ENCODE measurements at regions not wholly inside any gene's neighbourhood (a gene's known extent, or its start where the extent isn't known, plus 50 kb on each side); places are given as distances from the start of the nearest gene placed in this dataset.
A peak's percentile ranks its signal among the peaks of the same experiment; 100 is the strongest.

DNA sequence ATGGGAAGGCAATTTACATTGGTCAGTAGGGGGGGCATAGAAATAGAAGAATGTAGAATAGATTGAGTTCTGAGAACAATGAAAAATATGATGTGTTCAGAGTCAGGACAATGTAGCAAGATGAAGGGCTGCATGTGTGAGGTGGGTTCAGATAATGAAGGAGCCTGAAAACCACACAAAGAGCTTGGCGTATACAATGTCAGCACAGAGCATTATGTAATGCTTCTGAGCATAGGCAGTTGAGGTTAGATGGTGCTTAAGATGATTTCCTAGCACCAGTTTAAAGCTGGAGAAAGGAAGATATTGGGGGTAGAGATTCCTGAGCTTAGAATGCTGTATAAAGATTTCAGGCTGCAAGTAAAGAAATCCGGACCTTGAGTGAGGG, 202.0 kb upstream of the SNX7 start:
- Histone ChIP-seq H3K79me2 (ENCODE audit: control insufficient read depth, insufficient read depth, low read length, unreplicated experiment) (no peaks in the 10 kb centered on the region), H2AFZ (ENCODE audit: low read length, unreplicated experiment) (no peak overlapping the region), H3K4me3 (ENCODE audit: low read depth, low read length) (no peak overlapping the region), H3K36me3 (ENCODE audit: insufficient read depth, low read length) (no peaks in the 10 kb centered on the region), H3K27me3 (ENCODE audit: insufficient read depth, low read length) (no peaks in the 10 kb centered on the region), H3K27ac (ENCODE audit: low read depth, low read length) (no peak overlapping the region), H3K4me1 (ENCODE audit: control insufficient read depth, insufficient read depth, low read length, unreplicated experiment) (no peaks in the 10 kb centered on the region)

DNA sequence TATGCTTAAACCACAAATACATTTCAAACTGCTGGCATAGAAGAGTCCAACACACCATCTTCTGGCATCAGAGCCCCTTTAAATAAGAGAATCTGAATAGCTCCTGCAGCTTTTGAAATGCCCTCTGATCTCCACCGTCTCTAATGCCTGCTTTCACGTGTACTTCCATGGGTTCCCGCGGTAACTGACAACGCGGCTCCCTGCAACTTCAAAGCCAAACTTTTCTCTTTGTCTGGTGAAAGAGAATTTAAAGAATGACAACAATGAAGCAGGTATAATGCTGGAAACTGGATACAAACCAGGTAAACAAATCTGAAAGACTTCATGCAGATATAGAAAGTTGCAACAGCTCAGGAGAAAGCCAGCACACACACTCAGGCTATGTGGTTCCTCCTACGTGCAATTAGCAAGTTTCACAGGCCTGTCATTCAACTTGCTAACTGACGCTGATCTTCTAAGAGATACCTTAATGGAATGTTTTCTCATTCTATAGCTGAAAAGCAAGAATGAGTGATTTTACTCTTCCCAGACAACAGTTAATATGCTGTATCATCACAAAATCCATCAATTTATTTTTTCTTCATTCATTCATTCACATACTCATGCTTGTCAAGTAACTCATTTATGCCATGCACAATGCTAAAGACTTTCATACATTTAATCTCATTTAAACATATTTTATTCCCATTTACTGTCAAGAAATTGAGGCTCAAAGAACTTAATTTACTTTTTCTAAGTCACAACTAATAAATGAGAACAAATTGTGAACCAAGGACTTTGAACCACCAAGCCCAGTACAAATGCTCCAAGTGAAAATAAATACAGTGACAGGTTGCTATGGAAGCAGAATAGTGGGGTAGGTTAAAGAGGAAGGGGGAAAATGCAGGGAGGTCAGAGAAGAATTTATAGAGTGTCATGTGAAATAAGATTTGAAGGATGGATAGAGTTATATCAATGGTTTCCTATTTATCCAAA, 202.7 kb upstream of the SNX7 start:
- H3K27me3 ChIP-seq (ENCODE audit: insufficient read depth, low read length), result no peaks in the 10 kb centered on the region
- peak overlapping the region; percentile 43 for H2AFZ ChIP-seq (ENCODE audit: low read length, unreplicated experiment)
- H3K4me1 ChIP-seq (ENCODE audit: control insufficient read depth, insufficient read depth, low read length, unreplicated experiment), result no peaks in the 10 kb centered on the region
- H3K36me3 ChIP-seq (ENCODE audit: insufficient read depth, low read length), result no peaks in the 10 kb centered on the region
- H3K4me3 ChIP-seq (ENCODE audit: low read depth, low read length), result no peak overlapping the region
- no peak overlapping the region for H3K27ac ChIP-seq (ENCODE audit: low read depth, low read length)
- H3K79me2 ChIP-seq (ENCODE audit: control insufficient read depth, insufficient read depth, low read length, unreplicated experiment), result no peaks in the 10 kb centered on the region

GRCh38 chr1:98457248-98457647, 204.3 kb upstream of the SNX7 start:
- H3K36me3 ChIP-seq (ENCODE audit: insufficient read depth, low read length), result no peaks in the 10 kb centered on the region
- H3K4me1 ChIP-seq (ENCODE audit: control insufficient read depth, insufficient read depth, low read length, unreplicated experiment), result no peaks in the 10 kb centered on the region
- no peak overlapping the region for H3K4me3 ChIP-seq (ENCODE audit: low read depth, low read length)
- no peak overlapping the region for H2AFZ ChIP-seq (ENCODE audit: low read length, unreplicated experiment)
- H3K27ac ChIP-seq (ENCODE audit: low read depth, low read length), result no peak overlapping the region
- H3K79me2 ChIP-seq (ENCODE audit: control insufficient read depth, insufficient read depth, low read length, unreplicated experiment), result no peaks in the 10 kb centered on the region
- H3K27me3 ChIP-seq (ENCODE audit: insufficient read depth, low read length), result no peaks in the 10 kb centered on the region

DNA sequence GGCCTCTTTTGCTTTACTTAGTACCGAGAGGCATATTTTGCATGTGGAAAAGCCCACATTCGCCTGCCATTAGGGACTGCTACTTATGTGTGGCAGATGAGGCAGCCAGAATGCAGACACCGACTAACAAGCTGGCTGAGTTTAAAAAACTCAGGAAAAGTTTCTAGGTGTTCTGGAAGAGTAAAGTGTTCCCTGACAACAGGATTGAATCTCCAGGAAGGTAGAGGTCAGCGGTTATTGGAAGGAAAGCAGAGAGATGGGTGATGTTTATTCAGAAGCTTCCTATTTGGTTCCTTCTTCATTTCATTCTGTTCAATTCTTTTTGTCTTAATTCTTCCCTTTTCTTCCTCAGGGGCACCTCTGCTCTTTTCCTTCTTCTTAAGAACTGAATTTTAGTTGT, 206.9 kb upstream of the SNX7 start:
- no peaks in the 10 kb centered on the region for H3K4me1 ChIP-seq (ENCODE audit: control insufficient read depth, insufficient read depth, low read length, unreplicated experiment)
- H3K79me2 ChIP-seq (ENCODE audit: control insufficient read depth, insufficient read depth, low read length, unreplicated experiment), result no peaks in the 10 kb centered on the region
- no peak overlapping the region for H3K27ac ChIP-seq (ENCODE audit: low read depth, low read length)
- H2AFZ ChIP-seq (ENCODE audit: low read length, unreplicated experiment), result no peak overlapping the region
- H3K27me3 ChIP-seq (ENCODE audit: insufficient read depth, low read length), result no peaks in the 10 kb centered on the region
- H3K36me3 ChIP-seq (ENCODE audit: insufficient read depth, low read length), result no peaks in the 10 kb centered on the region
- no peak overlapping the region for H3K4me3 ChIP-seq (ENCODE audit: low read depth, low read length)

DNA sequence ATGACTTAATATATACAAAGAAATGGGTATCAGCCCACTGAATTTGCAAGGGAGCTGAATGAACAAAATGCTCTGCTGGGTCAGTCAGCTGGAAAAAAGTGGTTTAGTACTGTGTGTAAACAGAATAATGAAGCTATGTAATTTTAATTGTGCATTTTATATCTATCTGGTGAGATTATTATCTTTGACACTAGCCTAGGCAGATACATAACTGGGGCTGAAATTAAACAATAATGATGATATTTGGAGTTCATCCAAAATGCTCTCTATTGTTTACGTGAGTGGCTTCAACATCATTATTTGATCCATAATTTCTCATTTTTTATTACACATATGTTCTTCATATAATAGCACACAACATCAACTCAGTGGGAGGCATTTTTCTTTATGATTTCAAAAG, 208.5 kb upstream of the SNX7 start:
- no peak overlapping the region for H2AFZ ChIP-seq (ENCODE audit: low read length, unreplicated experiment)
- no peaks in the 10 kb centered on the region for H3K36me3 ChIP-seq (ENCODE audit: insufficient read depth, low read length)
- no peaks in the 10 kb centered on the region for H3K4me1 ChIP-seq (ENCODE audit: control insufficient read depth, insufficient read depth, low read length, unreplicated experiment)
- H3K27me3 ChIP-seq (ENCODE audit: insufficient read depth, low read length), result no peaks in the 10 kb centered on the region
- no peak overlapping the region for H3K27ac ChIP-seq (ENCODE audit: low read depth, low read length)
- H3K79me2 ChIP-seq (ENCODE audit: control insufficient read depth, insufficient read depth, low read length, unreplicated experiment), result no peaks in the 10 kb centered on the region
- H3K4me3 ChIP-seq (ENCODE audit: low read depth, low read length), result no peak overlapping the region

- Histone ChIP-seq H3K4me1 (ENCODE audit: control insufficient read depth, insufficient read depth, low read length, unreplicated experiment) (no peaks in the 10 kb centered on the region), H3K27ac (ENCODE audit: low read depth, low read length) (no peak overlapping the region), H3K36me3 (ENCODE audit: insufficient read depth, low read length) (no peaks in the 10 kb centered on the region), H3K4me3 (ENCODE audit: low read depth, low read length) (no peak overlapping the region), H3K79me2 (ENCODE audit: control insufficient read depth, insufficient read depth, low read length, unreplicated experiment) (no peaks in the 10 kb centered on the region), H2AFZ (ENCODE audit: low read length, unreplicated experiment) (no peak overlapping the region), H3K27me3 (ENCODE audit: insufficient read depth, low read length) (no peaks in the 10 kb centered on the region)
Measured at GRCh38 chr1:98452162-98452561, 209.4 kb upstream of the SNX7 start.

- no peaks in the 10 kb centered on the region for H3K27me3 ChIP-seq (ENCODE audit: insufficient read depth, low read length)
- H3K79me2 ChIP-seq (ENCODE audit: control insufficient read depth, insufficient read depth, low read length, unreplicated experiment), result no peaks in the 10 kb centered on the region
- H2AFZ ChIP-seq (ENCODE audit: low read length, unreplicated experiment), result no peak overlapping the region
- no peaks in the 10 kb centered on the region for H3K36me3 ChIP-seq (ENCODE audit: insufficient read depth, low read length)
- no peak overlapping the region for H3K4me3 ChIP-seq (ENCODE audit: low read depth, low read length)
- H3K4me1 ChIP-seq (ENCODE audit: control insufficient read depth, insufficient read depth, low read length, unreplicated experiment), result no peaks in the 10 kb centered on the region
- no peak overlapping the region for H3K27ac ChIP-seq (ENCODE audit: low read depth, low read length)
Measured at GRCh38 chr1:98441281-98441680, 220.2 kb upstream of the SNX7 start.

DNA sequence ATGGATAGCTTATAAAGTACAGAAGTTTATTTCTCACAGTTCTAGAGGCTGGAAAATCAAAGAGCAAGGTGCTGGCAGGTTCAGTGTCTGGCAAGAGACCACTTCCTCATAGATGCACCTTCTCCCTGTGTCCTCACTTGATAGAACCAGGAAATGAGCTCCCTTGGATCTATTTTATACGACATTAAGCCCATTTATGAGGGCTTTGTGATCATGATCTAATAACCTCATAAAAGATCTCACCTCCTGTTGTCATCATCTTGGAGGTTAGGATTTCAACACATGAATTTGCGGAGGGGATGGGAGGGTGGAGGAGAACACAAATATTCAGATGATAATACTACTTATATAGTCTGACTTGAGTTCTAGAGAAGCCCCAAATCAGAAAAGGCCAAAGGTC, 222.1 kb upstream of the SNX7 start:
- H3K79me2 ChIP-seq (ENCODE audit: control insufficient read depth, insufficient read depth, low read length, unreplicated experiment), result no peaks in the 10 kb centered on the region
- no peak overlapping the region for H3K27ac ChIP-seq (ENCODE audit: low read depth, low read length)
- H3K36me3 ChIP-seq (ENCODE audit: insufficient read depth, low read length), result no peaks in the 10 kb centered on the region
- H2AFZ ChIP-seq (ENCODE audit: low read length, unreplicated experiment), result no peak overlapping the region
- H3K4me1 ChIP-seq (ENCODE audit: control insufficient read depth, insufficient read depth, low read length, unreplicated experiment), result no peaks in the 10 kb centered on the region
- H3K4me3 ChIP-seq (ENCODE audit: low read depth, low read length), result no peak overlapping the region
- H3K27me3 ChIP-seq (ENCODE audit: insufficient read depth, low read length), result no peaks in the 10 kb centered on the region

DNA sequence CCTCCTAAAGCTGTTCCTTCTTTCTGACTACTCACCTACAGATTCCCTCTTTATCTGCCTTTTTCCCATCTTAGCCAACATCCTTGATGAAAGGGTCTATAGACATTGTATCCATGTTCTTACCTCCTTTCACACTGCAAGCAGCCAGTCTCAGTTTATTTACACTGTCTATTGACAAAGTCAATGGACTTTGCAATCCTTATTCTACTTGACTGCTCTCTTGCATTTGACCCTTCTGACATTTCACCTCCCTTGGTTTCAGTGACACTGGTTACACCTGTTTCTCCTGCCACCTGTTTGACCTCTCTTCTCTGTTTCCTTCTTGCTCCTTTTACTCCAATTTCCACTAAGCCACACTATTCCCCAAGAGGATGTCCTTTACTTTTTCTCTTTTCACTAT, 224.0 kb upstream of the SNX7 start:
- no peak overlapping the region for H3K27ac ChIP-seq (ENCODE audit: low read depth, low read length)
- no peak overlapping the region for H2AFZ ChIP-seq (ENCODE audit: low read length, unreplicated experiment)
- no peak overlapping the region for H3K4me3 ChIP-seq (ENCODE audit: low read depth, low read length)
- H3K27me3 ChIP-seq (ENCODE audit: insufficient read depth, low read length), result no peaks in the 10 kb centered on the region
- no peaks in the 10 kb centered on the region for H3K4me1 ChIP-seq (ENCODE audit: control insufficient read depth, insufficient read depth, low read length, unreplicated experiment)
- H3K79me2 ChIP-seq (ENCODE audit: control insufficient read depth, insufficient read depth, low read length, unreplicated experiment), result no peaks in the 10 kb centered on the region
- H3K36me3 ChIP-seq (ENCODE audit: insufficient read depth, low read length), result no peaks in the 10 kb centered on the region

- Histone ChIP-seq H3K27ac (ENCODE audit: low read depth, low read length) (no peak overlapping the region), H3K4me3 (ENCODE audit: low read depth, low read length) (no peak overlapping the region), H3K79me2 (ENCODE audit: control insufficient read depth, insufficient read depth, low read length, unreplicated experiment) (no peaks in the 10 kb centered on the region), H3K36me3 (ENCODE audit: insufficient read depth, low read length) (no peaks in the 10 kb centered on the region), H2AFZ (ENCODE audit: low read length, unreplicated experiment) (no peak overlapping the region), H3K27me3 (ENCODE audit: insufficient read depth, low read length) (no peaks in the 10 kb centered on the region), H3K4me1 (ENCODE audit: control insufficient read depth, insufficient read depth, low read length, unreplicated experiment) (no peaks in the 10 kb centered on the region)
Measured at GRCh38 chr1:98437011-98437410, 224.5 kb upstream of the SNX7 start.

- Histone ChIP-seq H3K27me3 (ENCODE audit: insufficient read depth, low read length) (no peaks in the 10 kb centered on the region), H3K79me2 (ENCODE audit: control insufficient read depth, insufficient read depth, low read length, unreplicated experiment) (no peaks in the 10 kb centered on the region), H3K36me3 (ENCODE audit: insufficient read depth, low read length) (no peaks in the 10 kb centered on the region), H3K4me3 (ENCODE audit: low read depth, low read length) (no peak overlapping the region), H3K4me1 (ENCODE audit: control insufficient read depth, insufficient read depth, low read length, unreplicated experiment) (no peaks in the 10 kb centered on the region), H2AFZ (ENCODE audit: low read length, unreplicated experiment) (no peak overlapping the region), H3K27ac (ENCODE audit: low read depth, low read length) (no peak overlapping the region)
Measured at GRCh38 chr1:98429965-98430443, 231.5 kb upstream of the SNX7 start.

Measured in ACC112 (cell line).